ENCODE measurements at regions not wholly inside any gene's neighbourhood (a gene's known extent, or its start where the extent isn't known, plus 50 kb on each side); places are given as distances from the start of the nearest gene placed in this dataset.
"Not testable (repeated sequence)": the region's sequence is repeated elsewhere in the genome, so short reads cannot be mapped to it uniquely, and the experiment has no call there.

DNA sequence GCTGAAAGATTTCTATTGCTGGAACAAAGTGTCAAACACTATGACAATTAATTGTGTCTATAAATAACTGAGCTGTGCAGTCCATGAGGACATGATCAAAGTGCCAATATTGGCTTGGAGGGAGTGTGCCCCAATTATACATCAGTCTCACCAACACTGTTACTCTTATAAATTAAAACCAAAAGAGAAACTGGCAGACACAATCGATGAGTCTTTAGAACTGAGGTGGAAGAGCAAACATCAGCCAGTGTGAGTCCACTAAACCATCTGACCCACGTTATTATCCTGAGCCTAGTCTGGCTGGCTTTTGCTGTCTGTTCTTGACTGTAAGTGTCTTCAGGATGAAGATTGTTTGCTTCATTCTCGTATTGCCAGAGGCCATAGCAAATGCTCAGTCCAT is 98.9 kb downstream of the OLIG3 start:
- no peak for DNase-seq

DNA sequence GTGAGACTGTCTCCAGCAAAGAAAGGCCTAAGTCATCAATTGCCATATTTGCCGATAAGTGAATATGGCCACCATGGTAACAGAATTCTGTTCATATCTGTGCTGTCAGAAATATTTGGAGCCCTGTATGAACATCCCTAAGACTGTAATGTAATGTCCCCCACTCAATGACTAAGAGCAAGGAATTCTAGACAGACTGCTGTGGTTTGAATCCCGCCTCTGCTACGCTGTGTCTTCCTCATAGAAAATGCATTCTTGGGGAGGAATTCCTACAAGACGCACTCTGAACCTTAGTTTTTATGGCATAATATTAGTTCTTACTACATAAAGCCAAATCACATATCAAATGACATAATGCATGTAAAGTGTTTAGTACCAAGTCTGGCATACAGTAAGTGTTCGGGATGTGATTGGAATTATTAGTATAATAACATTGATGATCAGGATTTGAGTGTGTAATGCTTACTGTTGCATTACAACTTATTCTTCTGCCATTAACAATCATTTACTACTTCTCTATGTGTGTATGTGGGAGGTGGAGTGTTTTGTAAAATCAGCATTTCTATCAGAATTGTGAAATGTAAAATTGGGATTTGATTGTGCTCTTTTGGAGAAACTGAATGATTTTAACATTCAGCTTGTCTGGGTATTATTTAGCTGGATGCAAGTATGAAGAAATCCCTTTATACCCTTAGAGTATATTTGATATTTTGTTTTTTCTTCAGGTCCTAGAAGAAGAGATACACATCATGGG is 103.0 kb downstream of the OLIG3 start:
- no peak for DNase-seq

DNA sequence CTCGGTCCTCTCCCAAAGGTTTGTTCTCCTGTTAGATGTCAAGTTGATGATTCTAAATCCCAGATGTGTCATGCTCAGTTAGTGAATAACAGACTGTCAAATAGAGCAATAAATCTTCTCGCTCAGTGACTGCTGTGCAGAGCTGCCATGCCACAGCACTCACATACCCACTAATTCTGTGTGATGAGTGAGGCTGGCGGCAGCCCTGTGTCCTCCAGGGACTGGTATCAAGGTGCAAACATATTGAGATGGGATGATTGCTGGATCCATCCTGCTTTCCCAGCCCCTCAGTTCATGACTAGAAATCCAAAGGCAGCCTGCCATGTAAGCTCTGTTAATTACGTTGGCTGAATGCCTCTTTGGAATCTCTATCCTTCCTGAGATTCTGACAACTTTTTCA is 103.9 kb downstream of the OLIG3 start:
- DNase-seq: no peak

DNA sequence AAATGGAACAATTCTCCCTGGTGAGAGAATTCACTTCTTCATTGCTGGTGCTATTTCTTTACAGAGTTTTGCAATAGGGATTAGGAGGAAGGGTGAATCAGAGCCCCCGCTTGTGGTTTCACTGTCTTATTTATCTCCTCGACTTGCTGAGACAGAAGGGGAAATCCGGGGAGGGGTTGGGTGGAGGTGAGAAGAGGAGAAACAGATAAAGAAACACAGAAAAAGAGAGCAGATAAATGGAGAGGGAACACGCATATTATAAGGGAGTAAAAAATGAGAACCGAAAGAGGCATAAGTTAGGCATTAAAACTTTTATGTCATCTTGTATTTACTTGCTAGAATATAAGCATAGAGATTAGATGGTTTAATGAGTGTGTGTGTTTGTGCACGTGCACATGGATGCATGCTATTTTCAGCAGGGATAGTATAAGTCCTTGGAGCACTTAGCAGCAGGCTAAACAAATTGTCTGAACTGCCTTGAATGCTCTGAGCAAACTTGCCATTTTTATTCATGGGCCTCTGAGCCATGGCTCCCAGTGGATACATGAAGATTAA is 105.0 kb downstream of the OLIG3 start:
- DNase-seq: peak; percentile 69

DNA sequence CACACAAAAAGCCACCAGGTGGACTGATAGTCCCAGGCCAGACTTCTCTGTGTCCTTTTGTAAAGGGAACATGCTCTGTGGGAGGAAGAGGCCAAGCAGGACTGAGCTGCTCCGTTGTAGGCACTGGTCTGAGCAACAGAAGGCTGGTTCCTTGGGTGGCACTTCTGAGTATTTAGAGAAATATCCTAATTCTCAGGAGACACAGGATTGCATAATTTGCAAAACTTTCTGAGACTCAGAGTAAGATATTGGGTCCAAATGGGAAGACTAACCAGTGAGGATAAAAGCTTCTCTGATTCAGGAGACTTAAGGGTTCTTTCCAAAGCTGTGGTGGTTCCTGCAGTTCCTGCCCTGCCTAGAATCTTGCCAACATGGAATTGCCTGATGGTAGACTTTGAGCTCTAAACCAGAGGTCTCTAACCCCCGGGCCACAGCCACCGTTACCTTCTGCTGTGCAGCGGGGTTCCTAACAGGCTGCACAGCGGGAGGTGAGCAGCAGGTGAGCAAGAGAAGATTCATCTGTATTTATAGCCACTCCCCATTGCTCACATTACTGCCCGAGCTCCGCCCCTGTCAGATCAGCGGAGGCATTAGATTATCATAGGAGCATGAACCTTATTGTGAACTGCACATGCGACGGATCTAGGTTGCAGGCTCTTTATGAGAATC is 107.0 kb downstream of the OLIG3 start:
- DNase-seq: no peak

DNA sequence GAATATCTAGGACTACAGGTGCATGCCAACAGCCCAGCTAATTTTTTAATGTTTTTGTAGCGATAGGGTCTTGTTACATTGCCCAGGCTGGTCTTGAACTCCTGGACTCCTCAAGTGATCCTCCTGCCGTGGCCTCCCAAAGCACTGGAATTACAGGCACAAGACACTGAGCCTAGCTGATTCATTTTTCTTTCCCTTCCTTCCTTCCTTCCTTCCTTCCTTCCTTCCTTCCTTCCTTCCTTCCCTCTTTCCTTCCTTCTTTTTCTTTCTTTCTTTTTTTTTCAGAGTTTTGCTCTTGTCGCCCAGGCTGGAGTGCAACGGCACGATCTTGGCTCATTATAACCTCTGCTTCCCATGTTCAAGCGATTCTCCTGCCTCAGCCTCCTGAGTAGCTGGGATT is 110.9 kb downstream of the OLIG3 start:
- DNase-seq: not testable (repeated sequence)

DNA sequence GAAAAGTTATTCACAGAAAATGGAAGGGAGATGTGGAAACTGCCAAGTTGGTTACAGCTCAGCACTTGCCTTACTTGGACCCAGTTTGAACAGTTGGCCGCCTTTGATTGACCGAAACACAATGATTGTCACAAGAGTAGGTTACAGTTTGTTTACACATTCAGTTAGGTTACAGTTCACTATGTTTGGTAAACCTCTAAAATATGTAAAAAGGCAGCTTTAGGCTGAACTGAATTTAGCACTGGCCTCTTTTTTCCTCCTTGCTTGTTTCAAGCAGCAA is 116.2 kb downstream of the OLIG3 start:
- no peak for DNase-seq

DNA sequence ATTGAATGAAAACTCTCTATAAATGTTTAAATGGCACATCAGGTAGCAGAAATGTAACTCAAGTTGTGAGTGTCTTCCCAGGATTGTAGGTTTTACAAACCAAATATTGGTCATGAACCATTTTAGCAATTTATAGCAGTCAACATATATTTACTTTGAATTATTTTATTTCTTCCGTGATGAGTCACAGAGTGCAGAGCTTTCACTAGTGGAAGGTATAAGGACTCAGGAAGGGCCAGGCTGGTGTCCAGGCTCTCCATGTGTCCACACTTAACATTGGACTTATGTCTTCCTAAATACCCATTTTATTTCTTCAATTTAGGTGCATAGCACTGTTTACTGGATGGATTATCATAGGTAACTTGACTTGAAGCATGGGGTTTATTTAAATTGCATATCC is 120.9 kb downstream of the OLIG3 start:
- no peak for DNase-seq

DNA sequence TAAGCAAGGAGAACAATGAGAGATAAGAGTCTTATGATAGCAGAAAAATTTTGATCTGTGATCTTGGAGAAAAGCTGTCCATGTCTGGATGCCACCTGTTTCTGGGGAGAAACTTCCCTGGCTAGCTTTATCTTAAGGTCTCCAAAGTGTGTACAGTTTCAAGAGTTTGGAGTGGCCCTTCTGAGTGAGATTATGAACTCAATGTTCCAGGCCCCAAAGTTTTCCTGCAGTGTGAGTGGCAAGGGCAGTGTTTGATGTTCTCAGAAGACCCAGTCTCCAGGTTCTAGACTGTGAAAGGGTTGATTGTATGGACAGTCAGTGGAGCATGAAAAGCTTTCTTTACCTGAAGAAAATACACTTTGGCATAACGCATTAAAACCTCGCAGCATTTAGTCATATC is 121.7 kb downstream of the OLIG3 start:
- no peak for DNase-seq

DNA sequence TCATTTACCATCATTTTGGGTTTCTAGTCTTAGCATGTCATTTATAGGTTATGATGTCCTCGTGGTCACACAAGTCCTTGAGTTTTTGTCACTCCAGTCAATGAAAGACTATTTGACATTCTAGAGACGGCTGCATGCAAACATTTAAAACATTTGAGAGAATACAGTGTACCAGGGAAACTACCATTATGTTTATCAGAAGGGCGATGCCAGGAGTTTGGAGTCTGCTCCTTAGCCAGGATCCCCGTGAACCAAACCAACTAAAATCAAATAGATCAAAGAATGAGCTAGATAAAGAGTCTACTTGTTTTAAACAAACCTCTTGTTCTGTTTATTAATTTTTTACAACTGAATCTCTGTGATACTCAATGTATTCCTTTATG is 122.6 kb downstream of the OLIG3 start:
- DNase-seq: no peak

DNA sequence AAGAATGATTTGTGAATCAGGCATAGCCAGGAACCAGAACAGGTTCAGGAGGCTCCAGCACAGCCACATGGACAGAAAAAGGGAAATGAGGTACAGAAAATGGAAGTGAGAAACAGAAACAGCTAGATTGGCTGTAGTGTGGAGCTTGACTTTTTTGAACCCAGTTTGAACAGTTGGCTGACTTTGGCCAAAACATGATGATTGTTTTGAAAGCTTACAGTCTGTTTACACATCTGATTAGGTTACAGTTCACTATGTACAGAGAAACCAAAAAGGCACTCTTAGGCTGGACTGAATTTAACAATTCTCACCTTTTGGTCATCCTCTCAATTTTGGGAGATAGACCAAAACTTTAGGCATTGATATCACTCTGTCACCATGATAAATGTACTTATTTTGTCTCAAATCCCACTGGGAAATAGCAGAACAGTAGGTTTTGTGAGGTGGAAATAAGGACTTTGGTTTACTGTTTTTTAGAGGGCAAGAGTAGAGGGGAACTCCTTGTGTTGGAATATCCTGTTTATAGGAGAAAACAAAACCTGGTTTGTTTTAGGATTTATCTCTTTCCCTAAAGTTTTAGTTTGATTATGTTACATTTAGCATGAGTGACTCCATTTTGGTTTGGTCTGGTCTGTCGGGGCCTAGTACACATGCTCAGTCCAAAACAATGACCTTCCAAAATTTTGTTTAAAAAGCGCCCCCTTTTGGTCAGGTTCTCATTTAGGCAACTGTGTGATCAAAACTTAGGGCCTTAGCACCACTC is 123.1 kb downstream of the OLIG3 start:
- no peak for DNase-seq

DNA sequence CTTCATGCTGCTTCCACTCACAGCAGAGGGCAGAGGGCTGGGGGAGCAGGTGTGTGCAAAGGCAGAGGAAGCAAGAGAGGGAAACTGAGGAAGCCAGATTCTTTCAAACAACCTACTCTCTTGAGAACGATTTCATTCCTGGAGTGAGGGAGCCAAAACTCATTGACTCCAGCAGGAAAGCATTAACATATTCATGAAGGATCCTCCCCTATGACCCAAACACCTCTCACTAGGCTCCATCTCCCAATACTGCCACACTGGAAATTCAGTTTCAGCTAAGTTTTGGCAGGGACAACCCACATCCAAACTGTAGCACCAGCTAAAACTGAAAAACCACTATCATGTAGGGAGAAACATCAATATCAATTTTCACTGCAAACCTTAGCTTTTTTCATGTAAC is 125.1 kb downstream of the OLIG3 start:
- DNase-seq: no peak

DNA sequence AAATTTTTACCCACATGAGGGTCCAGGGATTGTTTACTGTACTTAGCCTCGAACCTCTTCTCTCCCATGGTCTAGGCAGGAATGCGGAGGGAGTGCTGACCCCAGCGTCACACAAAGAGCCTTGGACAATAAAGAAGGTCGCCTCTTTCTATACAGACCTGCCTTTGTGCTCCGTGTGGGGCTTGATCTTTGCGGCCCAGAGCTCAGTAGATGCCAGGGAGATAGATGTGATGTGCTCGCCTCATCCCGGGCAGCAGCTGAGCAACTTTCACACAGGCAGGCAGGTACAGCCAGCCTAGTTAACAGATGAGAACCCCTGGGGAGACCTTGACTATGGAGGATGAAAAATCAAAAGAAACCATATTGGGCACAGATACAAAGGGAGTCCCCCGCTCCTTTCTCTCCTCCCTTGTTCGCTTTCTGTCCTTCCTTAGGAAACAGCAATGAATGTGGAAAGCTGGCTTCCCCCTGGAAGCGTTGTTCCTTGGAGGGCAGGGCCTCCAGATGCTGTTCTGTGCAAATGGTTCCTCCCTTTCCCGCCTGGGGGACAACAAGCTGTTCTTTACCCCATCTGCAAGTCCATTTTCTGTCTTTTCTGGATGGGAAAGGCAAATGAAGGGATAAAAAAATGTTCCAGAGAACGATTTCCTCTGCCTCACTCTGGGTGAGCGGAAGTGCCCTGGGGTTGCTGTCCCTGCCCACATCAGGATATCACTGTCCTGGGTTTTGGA is 128.3 kb downstream of the OLIG3 start:
- no peak for DNase-seq

DNA sequence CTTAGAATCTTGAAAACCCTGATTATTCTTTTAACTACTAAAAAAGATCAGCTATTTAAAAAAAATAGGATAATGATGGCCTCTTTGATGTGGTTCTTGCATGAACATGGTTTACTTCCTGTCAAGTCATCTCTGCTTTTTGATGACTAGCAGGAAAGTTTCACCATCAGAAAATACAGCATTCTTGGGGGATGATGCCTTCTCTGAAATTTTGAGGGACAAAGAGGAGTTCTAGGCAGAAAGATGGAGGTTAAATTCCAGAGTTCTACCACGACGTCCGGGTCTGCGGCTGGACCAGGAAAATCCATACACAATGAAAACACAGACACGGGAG is 130.4 kb downstream of the OLIG3 start:
- DNase-seq: no peak

DNA sequence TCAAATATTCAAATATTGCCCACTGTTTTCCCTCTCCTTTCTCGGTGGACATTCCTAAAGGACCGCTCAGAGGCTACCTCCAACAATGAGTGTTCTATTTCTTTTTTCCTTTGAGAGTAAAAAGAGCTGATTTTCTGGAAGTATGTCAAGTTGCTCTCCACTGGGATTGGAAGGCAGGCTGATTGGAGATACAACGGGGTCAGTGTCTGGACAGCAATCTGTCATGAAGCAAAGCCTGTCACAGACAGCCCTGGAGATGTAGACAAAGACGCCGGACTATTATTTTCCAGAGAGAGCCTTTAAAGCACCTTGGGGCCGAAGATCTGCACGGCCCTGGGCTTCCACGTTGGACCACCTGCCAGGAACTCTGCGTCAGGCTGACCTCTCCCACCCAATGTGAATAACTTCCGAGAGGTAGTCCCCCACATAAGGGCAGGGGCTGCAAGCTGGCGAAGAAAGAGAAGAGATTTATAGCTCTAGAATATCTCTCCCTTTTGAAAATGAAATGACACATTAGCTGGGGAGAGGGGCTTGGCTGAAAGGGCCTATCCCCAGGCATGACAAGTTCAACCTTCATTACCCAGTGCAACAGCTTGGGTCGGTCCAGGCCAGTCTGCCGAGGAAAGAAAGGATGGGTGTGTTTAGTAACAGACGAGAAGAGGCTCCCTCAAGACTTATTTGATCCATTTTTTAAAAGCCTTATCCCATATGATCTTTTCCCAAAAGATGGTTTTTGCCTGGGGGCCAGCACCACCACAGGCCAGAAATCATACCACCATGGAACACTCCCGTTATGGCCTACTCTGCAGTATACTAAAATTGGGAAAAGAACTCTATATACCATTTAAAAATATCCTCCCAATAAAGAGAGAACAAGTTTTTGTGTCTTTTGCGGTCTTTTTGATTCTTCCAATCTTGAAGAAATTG is 131.1 kb downstream of the OLIG3 start:
- DNase-seq: no peak

DNA sequence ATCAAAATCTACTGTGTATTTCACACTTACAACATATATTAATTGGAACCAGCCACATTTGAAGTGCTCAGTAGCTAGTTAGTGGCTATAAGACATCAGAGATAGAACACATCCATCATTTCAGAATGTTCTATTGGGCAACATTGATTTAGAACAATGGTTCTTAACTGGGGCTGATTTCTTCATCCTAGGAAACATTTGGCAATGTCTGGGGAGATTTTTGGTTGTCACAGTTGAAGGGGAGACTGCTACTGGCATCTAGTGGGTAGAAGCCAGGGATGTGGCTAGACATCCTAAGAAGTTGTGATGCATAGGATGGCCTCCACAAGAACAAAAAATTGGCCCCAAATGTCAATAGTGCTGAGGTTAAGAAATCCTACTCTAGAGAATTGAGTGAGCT is 132.5 kb downstream of the OLIG3 start:
- no peak for DNase-seq

DNA sequence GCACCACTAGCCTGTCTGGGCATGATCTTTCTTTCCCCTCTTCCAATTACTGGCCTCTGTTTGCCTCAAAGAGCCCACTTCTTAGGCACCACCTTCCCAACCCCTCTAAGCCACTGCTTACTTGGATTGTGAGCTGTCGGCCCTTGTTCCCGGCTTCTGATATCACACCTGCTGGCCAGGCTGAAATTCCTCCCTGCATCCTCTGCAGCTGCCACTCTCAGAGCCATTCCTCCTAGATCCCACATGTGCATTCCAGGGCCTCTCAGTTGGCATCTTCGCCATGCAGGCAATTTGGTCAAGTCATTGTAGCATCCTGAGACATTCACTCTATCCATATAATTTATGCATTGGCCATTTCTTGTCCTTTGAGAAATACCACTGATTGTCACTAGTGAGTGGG is 135.9 kb downstream of the OLIG3 start:
- no peak for DNase-seq

DNA sequence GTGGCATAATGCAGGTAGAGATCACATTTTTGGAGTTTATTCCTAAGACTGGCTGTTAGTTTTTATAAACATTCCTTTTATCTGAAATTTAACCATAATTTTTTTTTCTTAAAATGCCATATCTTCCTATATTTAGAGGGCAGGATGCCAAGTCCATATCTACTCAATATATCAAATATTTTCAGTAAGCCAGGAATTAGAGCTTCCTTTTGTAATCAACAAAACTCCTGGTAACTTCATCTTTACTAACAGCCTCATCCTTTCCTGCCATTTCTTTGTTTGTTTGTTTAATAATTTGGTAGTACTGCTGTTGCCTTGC is 136.3 kb downstream of the OLIG3 start:
- no peak for DNase-seq

DNA sequence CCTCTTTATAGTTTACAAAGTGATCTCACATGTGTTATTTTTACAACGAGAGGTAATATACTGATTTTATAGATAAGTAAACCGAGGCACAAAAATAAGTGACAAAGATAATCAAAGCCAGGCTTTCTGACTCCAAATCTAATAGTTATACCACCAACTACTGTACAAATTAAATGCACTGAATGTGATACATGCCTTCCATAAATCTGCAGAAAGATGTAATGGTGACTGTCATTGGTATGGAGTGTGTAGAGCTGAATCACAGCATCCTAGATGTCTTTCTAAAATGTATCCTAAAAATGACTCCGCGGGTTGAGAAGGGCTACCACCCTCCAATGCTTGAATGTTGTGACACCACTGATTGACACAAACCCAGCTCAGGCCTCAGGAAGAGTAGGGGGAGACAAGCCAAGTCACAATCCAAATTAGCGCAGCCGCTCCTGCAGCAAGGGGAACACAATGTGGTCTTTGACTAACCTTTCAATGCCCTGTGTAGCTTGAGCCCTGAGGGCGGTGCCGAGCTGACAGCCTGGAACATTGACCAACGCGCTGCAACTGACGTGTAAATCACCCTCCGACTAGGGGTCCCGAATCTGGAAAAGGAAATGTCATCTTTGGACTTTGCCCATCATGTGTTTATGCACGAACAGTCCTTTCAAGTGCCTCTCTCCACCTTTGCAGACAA is 136.8 kb downstream of the OLIG3 start:
- no peak for DNase-seq

DNA sequence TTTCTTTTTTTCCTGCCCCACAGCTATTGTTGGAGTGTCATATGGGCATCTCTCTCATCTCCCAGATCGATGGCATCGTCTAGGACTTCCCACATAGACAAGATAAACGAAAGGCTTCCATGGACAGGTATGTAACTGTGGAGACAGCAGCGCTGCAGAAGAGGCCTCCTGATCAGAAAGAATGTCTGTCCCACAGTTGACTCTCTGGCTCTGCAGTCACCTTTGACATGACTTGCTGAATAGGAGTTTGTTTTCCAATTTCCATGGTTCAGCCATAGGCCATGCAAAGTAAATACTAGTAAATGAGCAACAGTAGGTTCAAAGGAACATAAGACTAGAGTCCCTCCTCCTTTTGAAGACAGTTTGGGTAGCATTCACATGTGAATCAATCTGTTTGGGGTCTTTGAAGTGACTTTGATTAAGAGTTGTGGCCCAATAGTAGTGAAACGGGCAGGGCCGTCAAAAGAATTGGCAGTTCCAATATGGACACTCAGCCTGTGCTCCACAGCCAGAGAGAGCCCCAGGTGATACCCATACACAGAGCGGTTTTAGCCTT is 134.7 kb upstream of the IFNGR1 start:
- DNase-seq: no peak

DNA sequence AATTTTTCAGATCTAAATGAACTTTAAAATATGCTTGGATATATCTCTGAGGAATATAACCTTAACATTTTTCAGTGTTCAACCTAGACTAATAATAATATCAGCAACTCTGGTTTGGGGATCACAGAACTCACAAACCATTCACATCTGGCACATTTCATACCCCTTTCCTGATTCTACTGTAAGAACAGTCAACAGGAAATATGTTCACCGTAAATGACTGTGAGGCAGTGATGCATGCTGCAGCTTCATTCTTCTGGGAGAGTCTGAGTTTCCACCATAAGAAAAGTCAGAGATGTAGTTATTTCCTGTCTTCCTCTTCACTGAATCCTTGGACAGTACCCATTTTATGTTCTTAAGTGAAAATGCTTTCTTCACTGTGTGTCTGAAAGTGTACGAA is 134.2 kb upstream of the IFNGR1 start:
- DNase-seq: no peak

DNA sequence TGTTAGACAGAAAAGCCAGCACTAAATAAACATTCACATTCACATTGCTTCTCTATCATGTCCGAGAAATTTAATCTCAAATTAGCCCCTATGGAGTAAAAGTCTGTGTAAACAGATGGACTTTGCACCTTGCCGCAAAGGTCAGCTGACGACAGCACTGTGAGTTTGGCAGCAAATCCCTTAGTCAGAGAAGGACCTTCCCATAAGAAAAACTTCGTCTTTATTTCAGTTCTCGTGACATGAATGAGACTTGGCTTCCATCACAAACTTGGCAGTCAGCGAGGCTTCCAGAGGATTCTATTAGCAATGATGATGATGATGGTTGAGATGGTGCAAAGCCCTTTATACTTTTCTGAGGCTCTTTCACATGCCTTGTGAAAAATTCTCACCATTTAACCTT is 133.7 kb upstream of the IFNGR1 start:
- DNase-seq: no peak

All from CD4-positive, alpha-beta T cell treated with Interferon gamma for 1 hour (primary cell).